ENCODE measurements at regions not wholly inside any gene's neighbourhood (a gene's known extent, or its start where the extent isn't known, plus 50 kb on each side); places are given as distances from the start of the nearest gene placed in this dataset.

GRCh38 chr20:11347738-11348137, 570.0 kb upstream of the BTBD3 start:
- TF ChIP-seq, protein P1, sequence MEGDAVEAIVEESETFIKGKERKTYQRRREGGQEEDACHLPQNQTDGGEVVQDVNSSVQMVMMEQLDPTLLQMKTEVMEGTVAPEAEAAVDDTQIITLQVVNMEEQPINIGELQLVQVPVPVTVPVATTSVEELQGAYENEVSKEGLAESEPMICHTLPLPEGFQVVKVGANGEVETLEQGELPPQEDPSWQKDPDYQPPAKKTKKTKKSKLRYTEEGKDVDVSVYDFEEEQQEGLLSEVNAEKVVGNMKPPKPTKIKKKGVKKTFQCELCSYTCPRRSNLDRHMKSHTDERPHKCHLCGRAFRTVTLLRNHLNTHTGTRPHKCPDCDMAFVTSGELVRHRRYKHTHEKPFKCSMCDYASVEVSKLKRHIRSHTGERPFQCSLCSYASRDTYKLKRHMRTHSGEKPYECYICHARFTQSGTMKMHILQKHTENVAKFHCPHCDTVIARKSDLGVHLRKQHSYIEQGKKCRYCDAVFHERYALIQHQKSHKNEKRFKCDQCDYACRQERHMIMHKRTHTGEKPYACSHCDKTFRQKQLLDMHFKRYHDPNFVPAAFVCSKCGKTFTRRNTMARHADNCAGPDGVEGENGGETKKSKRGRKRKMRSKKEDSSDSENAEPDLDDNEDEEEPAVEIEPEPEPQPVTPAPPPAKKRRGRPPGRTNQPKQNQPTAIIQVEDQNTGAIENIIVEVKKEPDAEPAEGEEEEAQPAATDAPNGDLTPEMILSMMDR (conservative IDR thresholded peaks at IDR 0.05): no peak
- no peak for TF ChIP-seq EZH2 (IDR thresholded peaks at IDR 0.05; ENCODE audit: low read depth)
